ENCODE measurements at regions not wholly inside any gene's neighbourhood (a gene's known extent, or its start where the extent isn't known, plus 50 kb on each side); places are given as distances from the start of the nearest gene placed in this dataset.

DNA sequence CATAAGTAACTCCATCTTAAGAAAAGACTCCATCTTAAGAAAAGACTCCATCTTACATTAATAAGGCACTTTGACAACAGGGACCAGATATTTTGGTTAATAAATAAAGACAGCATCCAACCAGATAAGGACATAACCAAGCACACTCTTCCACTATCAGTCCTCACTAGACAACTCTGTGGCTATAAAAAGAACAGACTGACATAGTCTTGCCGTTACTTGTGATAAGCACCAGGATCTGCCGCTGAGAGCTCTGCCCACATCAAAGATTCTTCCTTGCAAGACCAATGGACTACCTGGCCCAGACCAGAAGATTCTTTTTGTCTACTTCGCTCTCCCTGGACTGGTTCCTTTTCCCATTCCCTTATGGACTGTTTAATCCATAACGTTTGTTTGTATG, 667.4 kb downstream of the NYAP2 start:
- no peak for DNase-seq

DNA sequence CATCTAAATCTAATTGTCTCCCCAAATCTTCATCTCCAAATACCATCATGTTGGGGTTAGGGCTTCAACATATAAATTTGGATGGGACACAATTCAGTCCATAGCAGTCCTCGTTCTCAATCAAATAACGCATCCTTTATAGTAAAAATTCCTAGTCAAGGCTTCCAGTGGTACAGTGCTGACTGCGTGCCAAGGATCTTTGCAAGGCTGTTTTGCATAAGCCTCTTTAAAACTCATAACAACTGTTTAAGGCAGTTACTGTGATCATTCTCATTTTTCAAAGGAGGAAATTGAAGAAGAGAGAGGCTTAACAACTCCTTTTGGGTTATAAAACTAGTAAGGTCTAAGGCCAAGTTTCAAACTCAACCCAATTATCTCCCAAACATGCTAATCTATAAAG, 666.9 kb downstream of the NYAP2 start:
- no peak for DNase-seq

DNA sequence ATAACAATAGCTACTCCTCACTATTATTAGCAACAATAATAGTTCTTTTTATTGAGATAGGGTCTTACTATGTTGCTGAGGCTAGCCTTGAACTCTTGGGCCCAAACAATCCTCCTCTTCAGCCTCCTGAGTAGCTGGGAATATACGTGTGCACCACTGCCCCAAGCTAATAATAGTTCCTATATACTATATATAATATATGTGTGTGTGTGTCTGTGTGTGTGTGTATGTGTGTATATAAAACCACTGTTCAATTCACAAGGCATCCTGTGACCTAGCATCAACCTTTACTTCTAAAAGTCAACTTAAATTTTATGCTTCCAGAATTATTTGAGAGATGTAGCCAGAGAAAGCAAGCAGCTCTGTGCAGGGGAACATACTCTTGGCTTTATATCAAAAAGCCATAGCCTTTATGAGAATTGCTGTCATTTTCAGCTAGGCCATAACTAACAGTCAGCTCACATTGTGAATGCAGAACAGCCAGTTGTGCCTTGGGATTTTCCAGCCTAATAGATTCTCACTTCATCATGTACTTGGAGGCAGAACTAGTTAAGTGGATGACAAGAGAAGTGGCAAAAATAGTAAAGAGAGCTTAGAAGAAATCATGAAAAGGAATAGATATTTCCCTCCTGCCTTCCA, 665.5 kb downstream of the NYAP2 start:
- no peak for DNase-seq

DNA sequence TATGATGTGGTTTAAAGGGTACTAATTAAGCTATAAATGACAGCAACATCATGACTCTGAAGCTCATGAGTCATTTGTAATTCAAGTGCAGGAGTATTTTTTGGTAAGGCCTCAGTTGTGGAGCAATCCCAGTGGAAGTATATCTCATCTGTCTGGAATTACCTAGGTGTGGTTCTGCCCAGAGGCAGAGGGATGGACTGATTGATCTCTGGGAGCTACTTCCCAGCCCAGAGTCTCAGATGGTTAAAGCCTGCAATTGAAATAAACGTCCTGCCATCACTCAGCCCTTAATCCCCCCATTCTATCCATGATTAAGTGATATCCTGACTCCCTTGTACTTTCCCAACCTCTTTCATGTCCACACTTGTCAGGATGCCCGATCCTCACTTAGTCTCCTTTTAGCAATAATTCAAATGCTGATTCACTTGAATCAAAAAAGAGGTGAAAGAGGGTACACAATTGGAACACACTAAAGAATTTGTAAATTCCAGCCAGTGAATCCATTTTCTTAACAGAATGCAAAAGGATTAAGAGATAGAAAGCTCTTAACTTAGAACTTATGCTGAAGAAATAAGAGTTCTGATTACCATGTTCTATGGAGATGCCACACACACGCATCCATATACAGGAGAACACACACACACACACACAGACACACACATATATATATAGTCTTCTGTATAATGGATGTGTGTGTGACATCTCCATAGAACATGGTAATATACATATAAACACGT, 664.4 kb downstream of the NYAP2 start:
- DNase-seq, result no peak

DNA sequence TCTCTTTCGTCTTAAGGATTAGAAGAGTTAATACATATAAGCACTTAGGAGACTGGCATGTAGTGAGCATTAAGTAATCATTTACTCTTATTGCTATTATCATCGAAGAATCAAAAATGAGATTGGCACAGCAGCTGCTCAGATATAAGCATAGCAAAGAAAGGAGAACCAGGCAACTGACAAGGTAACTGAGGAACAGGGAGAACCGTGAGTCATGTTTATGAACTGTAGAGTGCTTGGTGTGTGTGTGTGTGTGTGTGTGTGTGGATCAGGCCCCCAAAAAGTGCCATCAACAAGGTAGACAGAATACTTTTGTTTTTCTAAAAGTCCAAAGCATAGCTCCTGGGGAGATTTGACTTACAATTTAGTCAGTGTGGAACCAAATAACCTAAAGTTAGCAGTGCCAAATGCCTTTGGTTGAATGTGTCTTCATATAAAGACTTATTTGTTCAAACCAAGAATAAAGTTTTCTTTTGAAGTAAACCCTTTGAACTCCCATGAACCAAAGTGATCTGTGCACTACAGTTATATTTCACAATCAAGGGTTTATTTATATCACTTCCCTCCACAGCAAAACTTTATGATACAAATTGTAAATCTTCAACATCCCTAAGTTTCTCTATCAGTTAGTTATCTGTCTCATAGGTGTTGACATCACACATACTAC, 660.6 kb downstream of the NYAP2 start:
- no peak for DNase-seq

DNA sequence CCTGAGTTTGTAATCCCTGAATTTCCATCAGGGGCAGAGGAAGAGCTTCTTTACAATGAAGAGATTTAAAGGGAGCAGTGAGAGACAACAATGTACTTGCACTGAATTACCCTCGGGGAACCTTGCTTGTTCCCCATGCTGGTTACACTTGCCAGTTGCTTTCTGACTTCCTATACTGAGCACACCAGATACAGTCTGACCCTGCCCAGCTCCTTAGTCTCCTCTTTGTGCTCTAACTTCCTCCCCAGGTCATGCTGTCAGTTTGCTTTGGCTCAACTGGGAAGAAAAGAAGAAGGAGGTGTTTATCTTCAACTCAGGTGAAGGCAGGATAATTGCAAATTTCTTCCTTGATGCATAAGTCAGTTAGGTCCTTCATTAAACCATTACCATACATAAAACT, 658.4 kb downstream of the NYAP2 start:
- no peak for DNase-seq

DNA sequence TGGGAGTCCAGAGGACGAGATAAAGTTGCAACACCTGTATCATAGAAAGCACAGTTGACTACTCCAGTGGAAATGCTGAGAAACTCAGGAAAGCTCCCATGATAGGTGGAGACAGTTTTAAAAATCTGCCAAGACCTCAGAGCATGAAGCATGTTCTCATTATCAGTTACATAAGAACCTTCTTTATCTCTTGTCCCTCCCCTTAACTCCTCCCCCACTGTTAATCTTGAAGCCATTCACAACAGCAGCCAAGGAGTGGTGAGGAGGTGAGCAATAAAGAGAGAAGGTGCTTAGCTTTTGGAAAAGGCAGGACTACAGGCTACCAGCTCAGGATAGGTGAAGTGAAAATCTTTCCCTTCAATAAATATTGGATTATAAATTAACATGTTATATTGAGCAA, 657.9 kb downstream of the NYAP2 start:
- no peak for DNase-seq

DNA sequence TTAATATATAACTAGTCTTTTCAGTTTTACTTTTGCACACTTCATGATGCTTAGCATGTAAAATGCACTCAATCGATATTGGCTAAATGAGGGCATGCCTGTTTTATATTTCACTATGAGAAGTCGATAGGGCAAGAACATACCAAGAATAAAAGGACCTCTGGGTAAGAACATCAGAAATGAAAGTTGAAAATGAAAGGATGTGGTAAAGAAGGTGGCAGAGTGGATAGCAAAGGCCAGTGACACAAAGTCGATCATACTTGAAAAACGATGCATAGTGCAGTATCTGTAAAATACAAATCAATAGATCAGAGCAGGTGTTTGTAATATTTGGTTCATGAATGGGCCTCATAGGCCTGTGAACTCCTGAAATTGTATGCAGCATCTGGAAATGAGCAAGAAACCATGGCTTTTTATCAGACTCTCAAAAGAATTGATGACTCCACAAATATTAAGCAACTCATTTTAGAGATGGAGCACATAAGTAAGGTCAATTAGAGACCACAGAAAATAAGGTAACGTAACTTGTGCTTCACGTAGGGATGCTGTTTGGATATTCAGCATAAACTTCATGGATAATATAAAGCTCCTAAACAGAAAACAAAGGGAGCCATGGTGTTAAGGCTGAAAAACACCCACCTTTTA, 653.4 kb downstream of the NYAP2 start:
- DNase-seq, result no peak

DNA sequence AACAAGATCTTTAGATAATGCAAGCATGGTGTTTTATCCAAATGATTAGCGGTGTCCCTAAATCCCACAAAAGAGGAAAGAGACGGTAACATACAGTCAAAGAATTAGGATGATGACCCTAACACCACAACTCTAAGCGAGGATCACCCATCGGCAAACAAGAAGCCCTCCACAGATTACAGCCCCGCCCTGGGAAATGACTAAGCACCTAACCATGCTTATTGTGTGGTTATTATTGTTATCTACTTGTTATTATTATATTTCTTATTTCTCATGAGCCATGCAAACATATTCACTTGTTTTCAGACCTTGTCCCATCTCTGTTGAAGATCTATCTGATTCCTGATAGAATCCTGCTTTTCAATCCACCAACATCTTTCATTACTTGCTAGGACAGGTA, 651.3 kb downstream of the NYAP2 start:
- no peak for DNase-seq

DNA sequence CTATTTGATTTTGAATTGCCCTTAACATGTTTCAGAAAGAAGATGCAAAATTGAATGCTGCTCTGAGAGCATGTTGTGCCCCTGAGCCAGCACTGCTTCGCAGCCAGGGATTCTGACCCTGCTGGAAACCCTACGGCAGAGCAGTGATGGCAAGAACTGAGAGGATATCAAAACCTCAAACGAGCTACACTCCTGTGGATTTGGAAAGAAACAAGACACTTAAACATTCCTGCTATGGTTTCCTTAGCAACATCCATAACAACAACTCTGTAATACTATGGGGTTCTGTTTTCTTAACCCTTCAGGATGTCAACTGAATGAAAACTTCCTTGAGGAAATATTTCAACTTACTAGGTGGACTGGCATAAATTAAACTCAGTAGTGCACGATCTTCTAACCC, 649.1 kb downstream of the NYAP2 start:
- DNase-seq, result no peak

DNA sequence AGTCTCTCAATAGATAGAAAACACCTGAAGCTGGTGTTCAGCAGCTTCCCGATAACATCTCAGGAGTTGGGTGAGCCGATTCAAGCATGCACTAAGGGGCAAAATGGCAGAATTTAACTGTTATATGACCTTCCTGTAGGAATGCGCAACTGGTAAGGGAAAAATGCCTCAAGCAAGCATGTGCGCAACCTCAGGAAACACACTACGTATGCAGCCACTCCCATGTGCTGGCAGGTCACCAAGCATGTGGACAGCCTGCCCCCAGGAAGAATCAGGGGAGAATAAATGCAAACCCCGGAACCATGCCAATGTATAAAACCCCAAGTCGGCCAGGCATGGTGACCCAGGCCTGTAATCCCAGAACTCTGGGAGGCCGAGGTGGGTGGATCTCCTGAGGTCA, 645.6 kb downstream of the NYAP2 start:
- no peak for DNase-seq

DNA sequence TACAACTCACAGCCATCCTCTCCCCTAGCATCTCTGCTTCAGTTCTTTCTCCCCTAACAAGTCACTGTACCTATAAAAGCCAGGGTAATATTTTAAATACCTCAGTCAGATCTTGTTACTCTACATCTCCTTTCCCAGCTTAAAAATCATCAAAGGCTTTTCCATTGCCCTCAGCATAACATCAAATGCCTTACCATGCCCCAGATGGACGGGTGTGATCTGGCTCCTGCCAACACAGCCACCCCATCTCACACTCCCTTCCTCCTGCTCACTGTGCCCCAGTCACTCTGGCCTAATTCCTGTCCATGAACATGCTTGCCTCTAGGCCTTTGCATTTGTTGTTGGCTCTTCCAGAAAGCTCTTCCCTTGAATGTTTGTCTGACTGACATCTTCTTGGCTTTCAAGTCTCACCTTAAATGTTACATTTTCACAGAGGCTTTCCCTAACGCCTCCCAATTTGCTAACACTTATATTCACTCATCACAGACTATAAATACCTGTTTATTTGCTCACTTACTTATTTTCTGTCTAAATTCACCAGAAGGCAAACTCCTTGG, 640.9 kb downstream of the NYAP2 start:
- DNase-seq, result no peak

DNA sequence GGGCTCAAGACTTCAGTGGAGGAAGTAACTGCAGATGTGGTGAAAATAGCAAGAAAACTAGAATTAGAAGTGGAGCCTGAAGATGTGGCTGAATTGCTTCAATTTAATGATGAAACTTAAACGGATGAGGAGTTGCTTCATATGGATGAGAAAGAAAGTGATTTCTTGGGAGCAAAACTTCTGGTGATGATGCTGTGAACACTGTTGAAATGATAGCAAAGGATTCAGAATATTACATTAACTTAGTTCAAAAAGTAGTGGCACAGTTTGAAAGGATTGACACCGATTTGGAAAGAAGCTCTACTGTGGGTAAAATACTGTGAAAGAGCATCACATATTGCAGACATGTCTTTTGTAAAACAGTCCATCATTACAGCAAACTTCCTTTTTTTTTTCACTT, 638.0 kb downstream of the NYAP2 start:
- no peak for DNase-seq

DNA sequence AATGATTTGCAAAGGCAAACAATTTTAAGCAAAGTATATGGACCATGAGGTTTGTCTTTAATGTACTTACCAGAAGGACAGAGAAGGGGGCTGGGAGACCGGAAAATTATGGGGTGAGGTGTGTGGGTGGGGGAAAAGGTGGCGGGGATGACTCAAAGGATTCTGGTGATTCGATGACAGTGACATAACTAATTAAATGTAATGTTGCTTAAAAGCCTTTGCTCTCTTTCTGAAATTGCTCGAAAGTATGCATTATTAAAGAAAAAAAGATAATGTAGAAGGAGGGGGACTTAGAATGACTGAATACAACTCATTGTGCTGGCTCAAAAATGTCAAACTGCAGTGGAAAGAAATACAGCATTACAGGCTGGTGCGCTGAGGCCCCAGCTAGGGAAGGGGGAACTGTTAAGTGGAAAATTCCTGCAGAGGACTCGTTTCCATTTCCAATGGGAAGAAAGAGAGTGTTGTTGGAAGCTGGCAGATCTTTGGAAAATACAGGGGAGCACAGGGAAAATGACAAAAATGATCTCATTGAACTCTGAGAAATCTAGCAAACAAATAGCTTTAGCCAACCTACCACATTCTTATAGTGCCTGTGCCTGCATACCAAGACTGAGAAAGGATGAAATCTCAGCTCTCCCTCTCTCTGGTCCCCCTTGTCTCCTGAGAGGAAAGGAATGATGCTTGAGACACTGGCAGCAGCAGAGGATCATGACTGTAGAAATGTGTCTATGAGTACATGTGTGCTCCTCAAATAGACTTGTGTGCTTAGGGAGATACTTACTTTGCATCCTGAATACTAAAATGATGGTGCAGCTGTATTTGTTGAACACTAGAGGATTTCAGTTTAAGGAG, 632.4 kb downstream of the NYAP2 start:
- peak; percentile 14 for DNase-seq

DNA sequence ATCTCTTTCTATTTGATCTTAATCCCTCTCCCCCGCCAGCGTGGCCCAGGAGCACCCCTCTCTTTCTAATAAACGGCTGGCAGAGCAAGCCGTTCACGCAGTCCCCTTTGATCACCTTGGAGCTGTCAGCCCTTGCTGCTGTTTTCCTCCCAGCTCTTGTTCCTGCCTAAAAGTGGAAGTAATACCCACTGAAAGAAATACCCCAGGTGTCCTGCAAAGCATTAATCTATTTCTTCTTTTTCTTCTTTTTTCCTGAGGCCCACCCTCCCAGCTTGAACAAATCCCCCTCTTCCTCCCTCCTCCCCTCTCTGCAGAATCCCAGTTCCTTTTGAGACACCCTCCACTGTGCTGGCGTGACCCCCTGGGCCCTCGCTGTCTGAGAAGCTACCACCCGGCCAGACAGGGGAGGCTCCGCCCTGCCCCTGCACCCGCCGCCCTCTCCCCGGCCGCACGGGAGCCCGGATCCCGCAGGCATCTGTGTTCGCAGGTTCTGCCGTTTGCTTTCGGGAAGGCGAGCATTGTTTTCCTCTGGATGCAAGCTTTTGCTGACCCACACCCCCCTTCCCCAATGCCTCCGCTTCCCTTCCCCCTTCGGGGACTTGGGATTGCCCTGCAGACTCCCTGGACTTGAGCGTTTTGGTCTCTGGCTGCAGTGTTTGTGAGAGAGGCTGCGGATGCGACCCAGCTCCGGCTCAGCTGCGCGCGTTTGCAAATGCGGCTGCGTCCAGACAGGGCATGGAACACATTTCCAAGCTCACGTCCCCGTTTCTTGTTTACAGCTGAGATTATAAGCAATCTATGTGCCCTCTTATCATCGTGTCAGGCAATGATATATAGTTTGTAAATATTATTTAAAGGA, 631.5 kb downstream of the NYAP2 start:
- peak; percentile 5 for DNase-seq

DNA sequence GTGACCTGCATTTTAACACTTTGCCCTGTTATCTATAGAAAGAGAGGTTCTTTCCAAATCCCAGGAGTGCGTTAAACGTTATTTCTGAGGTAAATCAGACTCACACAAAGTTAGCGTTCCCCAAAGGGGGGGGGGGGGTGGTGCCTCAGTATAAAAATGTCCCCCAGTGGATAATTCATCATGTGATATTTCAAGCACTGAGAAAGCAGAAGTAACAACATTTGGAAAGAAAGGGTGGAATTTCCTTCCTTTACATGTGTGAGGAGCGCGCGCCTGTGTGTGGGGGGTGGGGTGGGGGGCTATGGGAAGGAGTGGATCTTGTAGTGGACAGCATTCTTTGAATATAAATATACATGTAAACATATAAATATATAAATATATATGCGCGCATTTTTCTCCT, 630.9 kb downstream of the NYAP2 start:
- no peak for DNase-seq

DNA sequence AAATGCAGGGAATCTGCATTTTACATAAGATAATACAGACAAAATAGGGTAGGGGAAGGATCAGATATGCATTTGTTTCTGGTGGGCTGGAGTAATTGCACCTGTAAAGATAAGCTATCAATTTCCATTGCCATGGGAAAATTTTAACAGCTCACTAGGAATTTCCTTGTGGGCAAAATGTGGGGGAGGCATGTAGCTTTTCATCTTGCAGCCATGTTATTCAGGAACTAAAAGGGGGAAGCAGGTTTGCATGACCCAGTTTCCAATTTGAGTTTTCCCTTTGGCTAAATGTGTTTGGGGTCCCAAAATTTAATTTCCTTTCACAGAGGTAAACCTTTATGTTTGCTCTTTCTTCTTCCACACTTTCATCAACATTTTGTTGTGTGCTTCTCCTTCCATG, 624.4 kb downstream of the NYAP2 start:
- no peak for DNase-seq

DNA sequence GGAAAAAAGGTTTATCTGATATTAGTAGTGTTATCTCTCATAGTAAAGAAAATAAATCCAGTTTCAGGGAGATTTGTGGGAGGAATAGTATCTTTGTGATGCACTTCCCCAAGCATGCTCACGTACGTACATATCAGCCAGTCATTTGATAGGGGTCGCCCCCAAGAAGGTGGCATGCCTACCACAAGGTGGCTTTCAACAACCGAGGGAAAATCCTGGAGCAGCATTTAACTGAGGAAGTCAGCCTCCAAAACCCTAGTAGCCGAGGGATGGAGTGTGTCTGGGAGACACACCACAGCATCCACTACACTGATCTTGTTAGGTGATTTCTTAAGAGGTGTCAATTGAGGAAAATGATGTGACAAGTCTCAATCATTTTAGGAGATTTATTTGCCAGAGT, 623.9 kb downstream of the NYAP2 start:
- no peak for DNase-seq

DNA sequence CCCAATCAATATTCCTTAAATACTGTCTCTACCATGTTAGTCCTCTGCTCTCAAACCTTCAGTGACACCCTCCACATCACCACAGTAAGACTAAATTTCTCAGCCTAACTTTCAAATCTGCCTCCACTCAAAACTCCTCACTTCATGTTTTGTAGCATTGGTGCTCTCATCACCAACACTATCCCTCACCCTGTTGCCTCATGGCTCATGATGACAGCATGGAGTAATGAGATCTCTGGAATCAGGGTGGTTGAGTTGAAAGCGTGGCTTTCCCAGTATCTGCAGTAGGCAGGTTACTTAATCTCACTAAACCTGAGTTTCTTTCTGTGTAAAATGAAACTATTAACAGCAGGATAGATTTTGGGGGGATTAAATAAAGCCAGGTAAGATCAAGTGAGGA, 621.4 kb downstream of the NYAP2 start:
- no peak for DNase-seq

DNA sequence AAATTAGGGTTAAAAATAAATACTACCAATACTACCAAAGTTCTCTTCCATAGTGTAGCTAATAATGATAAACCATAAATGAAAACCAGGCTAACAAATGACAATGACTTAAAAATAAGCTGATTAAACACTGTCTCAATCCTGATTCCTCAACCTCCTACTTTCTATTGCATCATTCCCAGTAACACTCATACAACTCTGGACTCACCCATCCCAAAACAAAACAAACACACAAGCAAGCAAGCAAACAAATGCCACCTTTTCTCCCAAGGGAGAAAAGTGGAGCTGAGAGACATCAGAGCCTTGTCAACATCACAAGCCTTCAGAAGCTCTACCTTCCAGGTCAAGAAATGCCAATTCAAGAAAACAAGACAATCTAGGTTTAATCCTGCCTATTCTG, 620.7 kb downstream of the NYAP2 start:
- no peak for DNase-seq

DNA sequence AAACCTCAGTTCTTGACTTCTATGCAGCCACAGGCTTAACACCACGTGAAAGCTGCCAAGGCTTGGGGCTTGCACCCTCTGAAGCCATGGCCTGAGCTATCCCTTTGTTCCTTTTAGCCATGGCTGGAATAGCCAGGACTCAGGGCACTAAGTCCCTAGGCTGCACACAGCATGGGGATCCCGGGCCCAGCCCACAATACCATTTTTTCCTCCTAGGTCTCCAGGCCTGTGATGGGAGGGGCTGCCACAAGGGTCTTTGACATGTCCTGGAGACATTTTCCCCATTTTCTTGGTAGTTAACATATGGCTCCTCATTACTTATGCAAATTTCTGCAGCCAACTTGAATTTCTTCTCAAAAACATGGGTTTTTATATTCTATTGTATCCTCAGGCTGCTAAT, 619.1 kb downstream of the NYAP2 start:
- DNase-seq, result no peak

DNA sequence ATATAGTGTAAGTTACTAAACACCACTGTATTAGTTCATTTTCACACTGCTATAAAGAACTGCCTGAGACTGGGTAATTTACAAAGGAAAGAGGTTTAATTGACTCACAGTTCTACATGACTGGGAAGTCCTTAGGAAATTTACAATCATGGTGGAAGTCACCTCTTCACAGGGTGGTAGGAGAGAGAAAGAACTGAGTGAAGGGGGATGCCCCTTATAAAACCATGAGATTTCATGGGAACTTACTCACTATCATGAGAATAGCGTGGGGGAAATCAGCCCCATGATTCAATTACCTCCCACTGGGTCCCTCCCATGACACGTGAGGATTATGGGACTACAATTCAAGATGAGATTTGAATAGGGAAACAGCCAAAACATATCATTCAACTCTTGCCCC, 618.0 kb downstream of the NYAP2 start:
- DNase-seq, result no peak

Measured in stimulated activated CD4-positive, alpha-beta T cell treated with anti-CD3 and anti-CD28 coated beads, Interleukin-12 subunit alpha, Interleukin-12 subunit beta, amount 100 ng/mL, for 4 hours (primary cell).